GM21717 (cell line): ENCODE measurements at regions not wholly inside any gene's neighbourhood (a gene's known extent, or its start where the extent isn't known, plus 50 kb on each side); places are given as distances from the start of the nearest gene placed in this dataset.

Experiments
- ATAC-seq: cut with Tn5 transposase; IDR thresholded peaks from one replicate; pipeline ENCODE4 v1.9.1; 2021; ENCODE audit warnings: mild to moderate bottlenecking, moderate library complexity; ENCODE audit not compliant: unreplicated experiment

DNA sequence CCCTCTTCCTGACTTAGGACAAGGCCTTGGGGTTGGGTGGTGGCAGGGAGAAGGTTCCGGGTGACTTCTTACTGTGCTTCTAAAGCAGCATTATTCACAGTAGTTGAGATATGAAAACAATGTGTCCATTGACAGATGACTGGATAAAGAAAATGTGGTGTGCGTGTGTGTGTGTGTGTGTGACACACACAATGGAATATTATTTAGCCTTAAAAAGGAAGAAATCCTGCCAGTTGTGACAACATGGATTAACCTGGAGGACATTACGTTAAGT, 128.1 kb upstream of the RASGRP1 start:
- ATAC-seq: no peak

DNA sequence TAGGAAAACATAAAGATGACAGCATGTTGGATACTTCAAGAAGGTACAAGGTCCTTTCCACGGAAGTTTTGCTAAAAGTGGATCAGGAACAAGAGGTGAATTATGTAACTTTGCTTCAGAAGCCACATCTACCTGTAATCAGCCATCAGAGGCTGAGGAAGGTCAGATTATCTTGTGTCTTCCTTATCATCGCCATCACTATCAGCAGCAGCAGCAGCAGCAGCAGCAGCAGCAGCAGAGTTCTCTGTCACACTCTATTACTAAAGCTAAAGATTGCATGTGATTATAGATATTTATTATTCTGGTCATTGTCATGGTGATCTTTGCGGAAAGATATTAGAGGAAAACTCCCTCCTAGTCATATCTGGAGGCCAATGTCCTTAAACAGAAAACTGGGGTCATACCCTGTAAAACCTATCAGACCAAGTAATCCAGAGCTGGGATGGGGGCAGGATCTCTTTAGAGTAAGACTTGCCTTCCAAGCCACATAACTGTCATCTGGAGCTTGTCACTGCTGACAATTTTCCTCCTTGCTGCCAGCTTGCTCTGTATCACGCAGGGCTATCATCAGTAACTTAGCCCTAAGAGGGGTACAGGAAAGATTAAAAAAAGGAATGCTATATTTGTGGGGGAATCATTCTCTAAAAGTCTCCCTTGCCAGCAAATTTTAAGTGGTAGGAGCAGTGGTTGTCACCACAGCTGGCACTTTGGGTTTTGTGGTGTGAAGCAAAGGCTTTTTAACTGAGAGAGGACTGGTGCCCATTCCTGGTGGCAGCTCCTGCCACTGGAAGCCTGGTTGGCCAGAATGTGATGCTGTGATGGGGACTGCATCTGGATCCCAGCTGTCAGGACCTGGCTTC, 130.9 kb upstream of the RASGRP1 start:
- ATAC-seq: no peak

DNA sequence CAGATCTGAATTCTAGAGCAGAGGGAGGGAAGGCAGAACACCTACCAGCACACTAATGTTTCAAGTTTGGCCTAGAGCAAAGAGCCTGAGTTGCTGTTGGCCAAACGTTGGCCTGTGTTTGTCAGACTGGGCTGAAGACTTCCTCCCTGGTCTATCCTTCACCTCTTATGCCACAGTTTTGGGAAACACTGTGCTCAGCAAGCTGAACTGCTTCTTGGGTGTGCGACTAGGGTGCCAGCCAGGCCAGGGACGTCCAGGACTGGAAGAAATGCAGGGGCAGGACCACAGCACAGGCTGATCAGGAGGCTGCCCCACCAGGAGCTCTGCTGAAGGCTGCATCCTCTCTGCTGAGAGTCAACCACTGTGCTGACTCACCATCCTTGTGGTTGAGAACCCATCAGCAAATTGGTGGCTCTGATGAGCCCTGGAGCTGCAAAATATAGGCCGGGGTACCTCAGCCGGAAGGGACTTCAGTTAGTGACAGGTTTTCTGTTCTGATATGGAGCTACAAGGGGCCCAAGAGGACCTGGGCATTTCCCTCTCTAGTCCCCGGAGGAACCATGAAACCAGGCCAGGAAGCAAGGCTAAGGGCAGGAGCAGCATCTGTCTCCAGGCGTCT, 131.6 kb upstream of the RASGRP1 start:
- ATAC-seq: peak; percentile 64

DNA sequence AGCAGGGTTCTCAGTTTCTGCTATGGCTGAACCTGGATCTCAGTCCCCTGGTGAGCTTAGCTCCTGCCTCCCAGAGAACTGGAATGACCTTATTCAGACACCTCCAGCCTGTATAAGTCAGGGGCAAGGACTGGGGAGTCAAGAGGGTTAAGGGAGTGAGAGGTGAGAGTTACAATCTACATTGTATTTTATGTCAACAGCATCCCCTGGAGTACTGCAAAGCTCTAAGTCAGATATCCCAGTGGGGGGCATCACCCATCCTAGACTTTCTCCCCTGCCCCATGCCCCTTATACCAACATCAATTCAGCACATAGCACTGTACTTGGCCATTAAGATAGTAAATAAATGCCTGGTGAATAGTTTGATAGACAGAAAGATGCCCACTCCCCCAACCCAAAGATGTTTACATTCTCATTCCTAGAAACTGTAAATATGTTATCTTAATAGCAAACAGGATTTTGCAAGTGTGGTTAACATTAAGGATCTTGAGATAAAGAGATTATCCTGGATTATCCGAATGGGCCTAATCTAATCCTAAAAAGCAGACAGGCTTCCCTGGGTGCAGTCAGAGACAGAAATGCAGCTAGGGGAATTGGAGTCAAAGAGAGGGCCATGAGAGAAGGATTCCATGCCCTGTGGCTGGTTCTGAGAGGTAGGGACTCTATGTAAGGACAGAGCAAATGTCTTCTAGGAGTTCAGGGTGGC, 132.3 kb upstream of the RASGRP1 start:
- no peak for ATAC-seq

- no peak for ATAC-seq
These were observed 133.6 kb upstream of the RASGRP1 start for GRCh38 chr15:38698254-38698653.

DNA sequence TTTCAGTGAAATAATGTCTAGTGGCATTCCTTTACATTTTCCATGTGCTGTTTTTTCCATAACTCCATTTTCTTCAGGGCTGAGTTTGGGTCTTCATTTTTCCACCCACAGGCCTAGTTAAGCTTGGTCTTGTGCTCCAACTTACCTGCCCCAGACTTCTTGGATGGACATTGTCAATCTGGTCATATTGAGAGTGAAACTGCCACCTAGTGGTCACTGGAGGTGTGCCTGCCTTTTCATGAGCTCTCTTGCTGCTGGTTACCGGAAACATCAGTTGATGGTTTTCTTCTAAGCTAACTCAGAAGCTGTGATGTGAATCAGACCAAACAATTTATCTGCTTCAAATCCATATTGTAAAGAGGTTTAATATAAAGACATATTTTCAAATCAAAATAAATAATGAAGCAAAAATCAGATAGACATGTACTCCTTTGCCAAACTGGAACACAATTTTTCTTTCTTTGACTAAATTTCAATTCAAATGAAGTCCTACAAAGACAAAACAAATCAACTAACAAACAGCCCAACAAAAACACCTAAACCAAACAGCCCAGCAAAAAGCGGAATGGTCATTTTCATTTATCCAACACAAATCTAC, 135.1 kb upstream of the RASGRP1 start:
- ATAC-seq: no peak

GRCh38 chr15:38701149-38701548, 136.5 kb upstream of the RASGRP1 start:
- no peak for ATAC-seq

- no peak for ATAC-seq
These were observed 137.7 kb upstream of the RASGRP1 start for GRCh38 chr15:38702178-38702912.

DNA sequence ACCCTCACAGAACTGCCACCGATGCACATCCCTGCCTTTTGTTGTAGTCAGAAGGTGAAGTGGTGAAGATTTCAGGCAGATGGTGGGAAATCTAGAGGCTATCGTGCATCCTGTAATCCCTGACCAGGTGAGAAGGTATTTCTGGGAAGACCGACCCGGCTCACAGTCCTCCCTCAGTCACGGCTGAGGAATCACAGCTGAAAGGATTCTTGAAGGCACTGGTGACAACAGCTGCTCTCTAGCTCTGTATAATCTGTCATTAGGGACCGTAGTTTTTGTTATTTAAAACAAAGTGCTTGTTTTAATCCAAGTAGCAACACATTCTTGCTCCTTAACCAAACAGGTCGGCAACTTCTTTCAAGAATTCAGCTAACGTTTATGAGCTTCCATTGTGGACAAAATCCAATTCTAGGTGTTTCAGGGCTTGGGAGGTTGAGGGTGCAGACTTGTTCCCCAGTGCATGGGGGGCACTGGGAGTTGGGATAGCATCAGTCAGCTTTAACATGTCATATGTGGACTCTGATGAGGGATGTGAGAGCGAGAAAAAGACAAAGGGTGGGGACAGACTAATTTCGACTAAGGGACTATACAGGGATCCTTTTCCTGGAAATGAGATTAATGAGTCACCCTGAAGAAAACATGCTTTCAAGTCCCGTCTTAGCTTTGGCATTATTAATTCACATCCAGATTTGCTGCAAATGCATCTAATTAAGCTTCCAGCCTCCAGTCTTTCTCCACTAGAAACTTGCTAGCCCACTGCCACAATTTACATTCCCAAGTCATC, 141.0 kb upstream of the RASGRP1 start:
- no peak for ATAC-seq

DNA sequence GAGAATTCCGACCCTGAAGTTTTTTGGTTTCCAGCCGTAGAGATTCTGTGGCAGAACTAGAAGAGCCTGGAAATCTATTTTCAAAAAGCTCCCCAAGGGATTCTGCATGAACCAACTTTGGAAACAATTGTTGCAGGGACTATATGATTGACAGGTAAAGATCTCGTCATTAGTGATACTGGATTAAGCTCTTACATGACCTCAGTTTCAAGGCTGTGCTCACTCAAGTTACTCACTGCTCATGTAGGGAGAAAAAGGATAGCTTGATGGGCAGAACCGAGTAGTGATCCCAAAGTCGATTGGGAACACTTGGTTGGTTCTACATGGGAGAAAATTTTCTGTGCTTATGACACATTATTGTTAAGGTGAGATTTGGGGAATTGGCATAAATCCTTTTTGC, 142.3 kb upstream of the RASGRP1 start:
- no peak for ATAC-seq

GRCh38 chr15:38707802-38708671, 143.4 kb upstream of the RASGRP1 start:
- ATAC-seq: peak; percentile 73

GRCh38 chr15:38708672-38709180, 144.1 kb upstream of the RASGRP1 start:
- ATAC-seq: no peak

- no peak for ATAC-seq
These were observed 144.6 kb upstream of the RASGRP1 start for GRCh38 chr15:38709196-38709595.

DNA sequence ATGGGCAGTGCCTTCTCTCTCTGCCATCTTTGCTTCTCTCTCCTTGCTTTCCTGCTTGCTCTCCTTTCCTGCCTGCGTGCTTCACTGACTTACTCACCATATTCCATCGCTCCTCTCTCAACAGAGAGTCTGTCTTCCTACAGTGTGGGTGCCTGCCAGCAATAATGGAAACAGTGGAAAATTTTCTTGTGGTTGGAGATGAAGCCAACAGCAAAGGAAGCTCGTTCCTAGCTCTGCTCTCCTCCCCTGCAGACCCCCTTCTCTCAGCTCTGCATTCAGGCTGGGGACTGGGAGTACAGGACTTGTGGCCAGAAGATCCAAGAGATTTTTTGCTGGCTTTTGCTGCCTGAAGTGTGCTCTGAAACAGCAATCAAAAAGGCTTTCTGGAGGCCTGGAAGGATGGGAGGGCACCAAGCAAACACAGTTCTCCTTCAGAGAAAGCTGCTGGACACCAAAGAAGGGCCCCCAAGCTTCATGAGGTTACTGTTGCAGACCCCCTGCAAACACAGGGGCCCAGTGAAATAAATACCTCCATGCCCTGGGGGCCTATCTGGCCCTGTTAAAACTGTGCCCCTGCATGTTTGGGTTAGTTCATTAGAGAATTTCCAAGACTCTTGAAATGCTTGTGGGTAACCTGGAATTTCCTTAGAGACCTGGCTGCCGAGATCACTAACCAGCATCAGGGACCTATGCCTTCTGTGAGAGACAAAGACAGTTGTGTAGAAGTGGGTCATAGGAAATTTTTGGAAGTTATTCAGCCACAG, 149.9 kb upstream of the RASGRP1 start:
- ATAC-seq: no peak

- no peak for ATAC-seq
These were observed 156.4 kb upstream of the RASGRP1 start for GRCh38 chr15:38720893-38721567.

DNA sequence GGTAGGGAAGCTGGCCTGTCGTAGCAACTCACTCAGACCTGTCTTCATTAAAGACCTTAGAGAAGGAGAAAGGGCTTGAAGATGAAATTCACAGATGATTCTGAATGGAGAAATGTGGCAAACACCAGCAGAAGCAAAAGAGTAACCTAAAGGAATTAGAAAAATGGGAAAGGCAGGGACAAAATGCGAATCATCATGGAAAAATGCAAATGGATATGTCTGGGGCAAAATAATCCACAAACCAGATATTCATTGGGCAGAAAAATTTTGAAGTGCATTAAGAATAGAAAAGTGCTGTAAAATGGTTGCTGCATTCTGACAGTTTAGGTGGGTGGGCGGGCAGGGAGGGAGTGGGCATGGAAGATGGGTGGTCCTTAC, 156.9 kb upstream of the RASGRP1 start:
- no peak for ATAC-seq

DNA sequence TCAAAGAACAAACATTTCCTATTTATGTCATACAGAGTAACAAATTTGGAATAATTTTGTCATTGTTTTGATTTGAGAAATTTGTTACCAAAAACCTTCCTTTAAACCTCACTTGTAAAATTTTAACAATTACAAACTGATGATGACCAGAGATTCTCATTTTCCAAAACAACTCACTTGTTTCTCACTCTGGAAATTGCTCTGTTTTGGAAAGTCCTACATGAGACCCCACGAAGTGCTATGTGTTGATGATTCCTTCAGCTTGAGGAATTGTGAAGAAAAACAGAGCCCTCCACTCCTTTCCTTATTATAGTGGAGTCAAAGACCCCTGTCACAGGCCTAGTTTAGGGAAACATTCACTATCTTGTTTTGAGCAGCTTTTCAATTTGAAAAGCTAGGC, 157.6 kb upstream of the RASGRP1 start:
- ATAC-seq: no peak

- no peak for ATAC-seq
These were observed 160.2 kb upstream of the RASGRP1 start for GRCh38 chr15:38724827-38725226.
